MM.1S (cell line): ENCODE measurements at regions not wholly inside any gene's neighbourhood (a gene's known extent, or its start where the extent isn't known, plus 50 kb on each side); places are given as distances from the start of the nearest gene placed in this dataset.

Experiments used
- CTCF ChIP-seq: fragments of 300-600 bp; sonication (generic); IDR thresholded peaks from 2 replicates; pipeline ENCODE4 v1.5.1; 2016; ENCODE audit warnings: antibody characterized with exemption, low read length, mixed read lengths
- EZH2 ChIP-seq: fragments of 300-600 bp; sonication (generic); optimal IDR thresholded peaks from 2 replicates; pipeline ENCODE3; 2017; ENCODE audit warnings: low read depth, mild to moderate bottlenecking, antibody characterized with exemption, low read length, mixed read lengths
- EZH2phosphoT487 ChIP-seq: fragments of 300-600 bp; sonication (generic); IDR thresholded peaks from 2 replicates; pipeline ENCODE4 v1.6.1; 2018; ENCODE audit warnings: antibody characterized with exemption, low read length

- TF ChIP-seq CTCF = no peak
- no peak for TF ChIP-seq EZH2
- no peak for TF ChIP-seq EZH2phosphoT487
Measured at GRCh38 chr13:90866006-90866405, 481.5 kb upstream of the MIR17HG start.
